ENCODE measurements at regions not wholly inside any gene's neighbourhood (a gene's known extent, or its start where the extent isn't known, plus 50 kb on each side); places are given as distances from the start of the nearest gene placed in this dataset.

GRCh38 chr22:48748113-48748859, 1079.4 kb downstream of the BRD1 start:
- DNase-seq (ENCODE audit: low read depth) = no peak
- H3K4me3 ChIP-seq (ENCODE audit: control insufficient read depth, low read depth, low read length) = no peak overlapping the region
- no peak for TF ChIP-seq CTCF (IDR thresholded peaks at IDR 0.05; ENCODE audit: control insufficient read depth, insufficient read depth, low read depth, low read length, missing control alignments)

DNA sequence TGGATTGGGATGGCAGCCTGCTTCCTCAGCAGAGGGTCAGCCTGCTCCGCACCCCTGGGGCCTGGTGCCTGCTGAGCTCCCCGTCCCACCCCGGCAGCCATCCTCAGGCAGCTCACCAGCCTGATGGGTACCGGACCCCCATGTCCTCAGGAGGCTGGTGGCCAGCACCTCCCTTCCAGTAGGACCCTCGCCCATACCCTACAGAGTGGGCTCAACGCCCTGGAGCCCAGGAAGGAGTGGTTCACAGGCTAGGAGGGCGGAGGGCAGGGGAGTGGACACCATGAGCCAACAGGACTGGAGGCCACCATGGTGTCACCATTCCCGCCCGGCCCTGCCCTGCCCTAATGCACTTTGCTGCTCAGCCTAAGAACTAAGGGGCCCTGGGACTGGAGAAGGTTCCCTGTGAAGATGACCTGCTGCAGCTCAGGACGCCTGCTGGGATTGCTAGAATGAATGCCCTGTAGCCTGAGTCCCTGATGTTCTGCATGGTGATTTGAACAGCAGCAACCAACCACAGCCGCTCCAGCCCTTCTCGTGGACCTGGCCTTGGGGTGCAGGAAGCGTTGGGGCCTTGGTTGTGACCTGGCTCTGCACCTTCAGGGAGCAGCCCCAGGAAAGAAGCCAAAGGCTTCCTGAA, 1080.8 kb downstream of the BRD1 start:
- no peak for DNase-seq (ENCODE audit: low read depth)

GRCh38 chr22:48745842-48746788, 1081.6 kb downstream of the BRD1 start:
- no peak for TF ChIP-seq CTCF (IDR thresholded peaks at IDR 0.05; ENCODE audit: control insufficient read depth, insufficient read depth, low read depth, low read length, missing control alignments)
- H3K4me3 ChIP-seq (ENCODE audit: control insufficient read depth, low read depth, low read length) = no peak overlapping the region
- DNase-seq (ENCODE audit: low read depth) = no peak

More for the DNA sequence above, 1080.8 kb downstream of the BRD1 start:
- TF ChIP-seq CTCF (IDR thresholded peaks at IDR 0.05; ENCODE audit: control insufficient read depth, insufficient read depth, low read depth, low read length, missing control alignments) = no peak
- H3K4me3 ChIP-seq (ENCODE audit: control insufficient read depth, low read depth, low read length) = no peak overlapping the region

DNA sequence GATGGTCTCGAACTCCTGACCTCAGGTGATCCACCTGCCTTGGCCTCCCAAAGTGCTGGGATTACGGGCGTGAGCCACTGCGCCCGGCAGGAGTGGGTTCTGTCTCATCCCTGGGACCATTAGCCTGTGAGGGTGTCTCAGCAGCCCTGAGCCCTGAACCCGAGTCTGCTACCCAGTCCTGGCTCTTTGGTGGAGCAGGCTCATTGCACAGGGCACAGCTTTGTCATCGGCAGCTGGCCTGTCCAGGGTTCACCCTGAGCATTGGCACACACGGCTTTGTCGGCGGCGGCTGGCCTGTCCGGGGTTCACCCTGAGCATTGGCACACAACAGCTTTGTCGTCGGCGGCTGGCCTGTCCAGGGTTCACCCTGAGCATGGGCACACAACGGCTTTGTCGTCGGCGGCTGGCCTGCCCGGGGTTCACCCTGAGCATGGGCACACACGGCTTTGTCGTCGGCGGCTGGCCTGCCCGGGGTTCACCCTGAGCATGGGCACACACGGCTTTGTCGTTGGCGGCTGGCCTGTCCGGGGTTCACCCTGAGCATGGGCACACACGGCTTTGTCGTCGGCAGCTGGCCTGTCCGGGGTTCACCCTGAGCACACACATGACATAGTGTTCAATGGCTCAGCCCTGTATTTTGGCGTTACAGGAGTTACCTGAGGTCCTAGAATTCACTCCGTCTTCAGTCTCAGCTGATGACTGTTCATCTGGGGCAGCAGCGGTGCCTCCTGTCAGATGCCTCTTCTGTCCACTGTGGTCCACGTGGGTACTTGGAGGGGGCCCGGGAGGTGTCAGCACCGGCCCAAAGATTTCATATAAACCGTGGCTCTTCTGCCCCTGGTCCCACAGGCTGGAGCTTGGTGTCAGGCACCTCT, 1082.5 kb downstream of the BRD1 start:
- no peak overlapping the region for H3K4me3 ChIP-seq (ENCODE audit: control insufficient read depth, low read depth, low read length)
- no peak for DNase-seq (ENCODE audit: low read depth)
- TF ChIP-seq CTCF (IDR thresholded peaks at IDR 0.05; ENCODE audit: control insufficient read depth, insufficient read depth, low read depth, low read length, missing control alignments) = no peak

DNA sequence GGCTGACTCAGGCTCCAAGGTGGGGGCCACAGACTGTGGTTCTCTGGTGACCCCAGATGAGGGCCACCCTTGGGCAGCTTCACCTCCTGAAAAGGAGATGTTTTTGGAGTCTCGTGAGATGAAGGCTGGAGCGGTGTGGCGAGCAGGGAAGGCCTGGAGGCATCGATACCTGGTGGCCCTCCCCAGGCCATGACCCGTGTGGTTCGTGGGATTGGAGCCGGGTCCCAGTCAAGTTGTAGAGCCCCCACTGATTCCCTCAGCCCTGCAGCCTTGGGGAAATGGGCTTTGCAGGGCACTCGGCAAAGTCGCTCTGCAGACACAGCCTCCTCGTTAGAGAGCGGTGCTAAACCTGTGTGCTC, 1083.4 kb downstream of the BRD1 start:
- H3K4me3 ChIP-seq (ENCODE audit: control insufficient read depth, low read depth, low read length) = no peak overlapping the region
- no peak for TF ChIP-seq CTCF (IDR thresholded peaks at IDR 0.05; ENCODE audit: control insufficient read depth, insufficient read depth, low read depth, low read length, missing control alignments)
- DNase-seq (ENCODE audit: low read depth) = no peak

Measured in AG09309 (cell line).